ENCODE measurements at regions not wholly inside any gene's neighbourhood (a gene's known extent, or its start where the extent isn't known, plus 50 kb on each side); places are given as distances from the start of the nearest gene placed in this dataset.
A peak's percentile ranks its signal among the peaks of the same experiment; 100 is the strongest.

DNA sequence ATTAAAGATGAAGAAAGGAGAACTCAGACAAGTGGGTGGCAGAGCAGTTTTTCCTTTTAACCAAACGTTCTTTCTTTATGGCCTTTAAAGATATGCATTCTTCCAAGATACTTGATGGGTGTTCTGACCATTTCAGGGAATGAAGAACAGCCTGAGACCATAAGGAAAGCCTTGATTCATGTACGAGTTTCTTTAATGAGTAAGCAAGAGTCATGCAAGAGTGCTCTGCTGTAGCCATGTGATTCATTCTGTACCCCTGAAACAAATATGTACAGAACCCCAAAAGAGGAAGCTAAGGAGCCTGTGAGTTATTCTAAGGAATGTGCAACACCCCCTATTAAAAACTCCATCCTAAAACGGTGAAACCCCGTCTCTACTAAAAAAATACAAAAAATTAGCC is 372.8 kb downstream of the MTX2 start:
- no peak for TF ChIP-seq GATA2 (IDR thresholded peaks at IDR 0.05; ENCODE audit: low read depth, low read length)
- TF ChIP-seq GATA3 (IDR thresholded peaks at IDR 0.05; ENCODE audit: low read depth, low read length): no peak

DNA sequence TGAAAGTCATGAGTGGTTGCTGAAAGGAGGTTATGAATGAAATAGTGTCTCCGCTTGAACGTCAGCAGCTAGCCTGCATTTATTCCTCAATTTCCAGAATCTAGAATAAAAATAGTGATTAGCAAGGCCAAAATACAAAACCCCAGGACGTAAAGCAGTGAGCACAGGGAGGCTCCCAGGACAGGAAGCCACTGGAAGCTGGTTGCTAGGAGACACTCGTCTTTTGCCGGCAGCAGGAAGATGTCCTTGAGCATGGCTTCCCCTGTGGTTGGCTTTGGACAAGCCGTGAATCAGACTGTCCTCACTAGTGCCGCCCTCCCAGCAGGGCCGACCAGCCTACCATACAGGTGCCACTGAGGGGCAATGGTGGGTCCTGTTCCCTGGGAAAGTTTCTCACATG is 374.4 kb downstream of the MTX2 start:
- TF ChIP-seq GATA2 (IDR thresholded peaks at IDR 0.05; ENCODE audit: low read depth, low read length) (no peak), GATA3 (IDR thresholded peaks at IDR 0.05; ENCODE audit: low read depth, low read length) (no peak)

- TF ChIP-seq GATA2 (IDR thresholded peaks at IDR 0.05; ENCODE audit: low read depth, low read length): no peak
- no peak for TF ChIP-seq GATA3 (IDR thresholded peaks at IDR 0.05; ENCODE audit: low read depth, low read length)
Observed at GRCh38 chr2:176645494-176645893, 376.3 kb downstream of the MTX2 start.

- TF ChIP-seq GATA2 (IDR thresholded peaks at IDR 0.05; ENCODE audit: low read depth, low read length): no peak
- TF ChIP-seq GATA3 (IDR thresholded peaks at IDR 0.05; ENCODE audit: low read depth, low read length): no peak
Observed at GRCh38 chr2:176646033-176646615, 376.9 kb downstream of the MTX2 start.

DNA sequence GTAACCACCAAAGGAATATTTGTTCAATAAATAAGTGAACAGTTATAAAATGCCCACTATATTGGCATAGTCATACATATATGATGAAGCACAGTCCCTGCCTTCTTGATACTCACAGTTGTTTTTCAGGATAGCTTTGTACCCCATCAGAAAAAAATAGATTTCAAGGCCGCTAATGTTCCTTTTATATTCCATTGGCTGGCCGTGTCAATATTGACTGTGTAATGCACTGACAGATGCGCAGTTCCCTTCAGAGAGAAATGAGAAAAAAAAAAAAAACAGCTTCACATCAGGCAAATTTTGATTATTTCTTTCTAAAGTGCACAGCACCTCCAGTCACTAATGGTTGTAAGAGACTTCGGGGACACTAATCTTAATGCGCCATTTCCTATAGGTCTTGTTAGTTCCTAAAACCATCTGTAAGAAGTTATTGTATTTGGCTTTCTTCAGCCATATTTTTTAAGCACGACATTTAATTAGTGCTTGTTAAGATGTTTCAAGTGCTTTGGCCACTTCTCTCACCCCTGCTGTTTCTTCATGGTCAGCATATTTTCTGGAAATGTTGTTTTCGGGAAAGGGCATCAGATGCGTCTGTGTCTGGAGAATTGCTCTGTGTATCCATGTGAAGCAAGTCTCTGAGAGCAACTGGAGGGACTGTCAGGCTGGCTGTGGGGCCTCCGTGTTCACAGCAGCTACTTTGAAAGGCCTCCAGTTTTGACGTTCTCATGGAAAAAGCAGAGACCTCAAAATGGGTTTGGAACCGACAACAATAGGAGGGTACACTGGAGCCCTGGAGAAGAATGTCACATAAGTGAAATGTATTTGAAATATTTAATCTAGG is 378.3 kb downstream of the MTX2 start:
- TF ChIP-seq GATA2 (IDR thresholded peaks at IDR 0.05; ENCODE audit: low read depth, low read length): no peak
- TF ChIP-seq GATA3 (IDR thresholded peaks at IDR 0.05; ENCODE audit: low read depth, low read length): no peak

GRCh38 chr2:176648700-176649297 is 379.6 kb downstream of the MTX2 start:
- TF ChIP-seq GATA2 (IDR thresholded peaks at IDR 0.05; ENCODE audit: low read depth, low read length): peak; percentile 60
- TF ChIP-seq GATA3 (IDR thresholded peaks at IDR 0.05; ENCODE audit: low read depth, low read length): no peak

- TF ChIP-seq GATA2 (IDR thresholded peaks at IDR 0.05; ENCODE audit: low read depth, low read length) (no peak), GATA3 (IDR thresholded peaks at IDR 0.05; ENCODE audit: low read depth, low read length) (no peak)
Observed at GRCh38 chr2:176650104-176650837, 381.0 kb downstream of the MTX2 start.

DNA sequence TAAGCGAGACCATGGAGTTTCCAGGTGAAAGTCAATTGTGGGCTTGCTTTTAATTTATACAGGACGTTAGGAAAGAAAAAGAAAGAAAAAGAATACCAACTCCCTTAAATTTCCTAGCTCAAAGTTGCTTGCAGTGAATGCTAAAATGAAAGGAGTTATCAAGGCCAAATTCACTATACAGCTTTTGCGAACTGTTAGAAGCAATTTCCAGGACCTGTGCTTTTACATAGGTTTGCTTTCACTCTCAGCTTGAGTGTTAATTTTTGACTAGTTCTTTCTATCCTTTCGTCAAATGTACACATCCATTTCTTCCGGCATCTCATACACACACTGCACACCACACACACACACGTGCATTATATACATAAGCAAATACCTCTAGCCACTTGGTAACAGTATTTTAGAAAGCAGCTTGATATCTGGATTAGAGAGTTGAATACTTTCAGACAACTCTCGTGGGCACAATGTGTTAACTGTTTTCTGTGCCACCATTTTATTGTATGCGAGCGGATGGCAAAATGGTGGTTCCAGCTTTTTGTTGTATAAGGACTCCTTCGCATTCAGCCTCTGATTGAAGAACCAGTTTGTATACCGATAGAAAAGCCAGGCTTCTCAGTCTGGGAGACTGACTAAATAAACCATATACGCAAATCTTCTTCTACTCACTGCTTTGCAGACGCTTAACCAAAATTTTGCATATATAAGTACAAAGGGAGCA is 381.8 kb downstream of the MTX2 start:
- TF ChIP-seq GATA3 (IDR thresholded peaks at IDR 0.05; ENCODE audit: low read depth, low read length): no peak
- no peak for TF ChIP-seq GATA2 (IDR thresholded peaks at IDR 0.05; ENCODE audit: low read depth, low read length)

GRCh38 chr2:176652300-176653182 is 383.3 kb downstream of the MTX2 start:
- TF ChIP-seq GATA3 (IDR thresholded peaks at IDR 0.05; ENCODE audit: low read depth, low read length) (peak; percentile 79), GATA2 (IDR thresholded peaks at IDR 0.05; ENCODE audit: low read depth, low read length) (peak; percentile 80)

DNA sequence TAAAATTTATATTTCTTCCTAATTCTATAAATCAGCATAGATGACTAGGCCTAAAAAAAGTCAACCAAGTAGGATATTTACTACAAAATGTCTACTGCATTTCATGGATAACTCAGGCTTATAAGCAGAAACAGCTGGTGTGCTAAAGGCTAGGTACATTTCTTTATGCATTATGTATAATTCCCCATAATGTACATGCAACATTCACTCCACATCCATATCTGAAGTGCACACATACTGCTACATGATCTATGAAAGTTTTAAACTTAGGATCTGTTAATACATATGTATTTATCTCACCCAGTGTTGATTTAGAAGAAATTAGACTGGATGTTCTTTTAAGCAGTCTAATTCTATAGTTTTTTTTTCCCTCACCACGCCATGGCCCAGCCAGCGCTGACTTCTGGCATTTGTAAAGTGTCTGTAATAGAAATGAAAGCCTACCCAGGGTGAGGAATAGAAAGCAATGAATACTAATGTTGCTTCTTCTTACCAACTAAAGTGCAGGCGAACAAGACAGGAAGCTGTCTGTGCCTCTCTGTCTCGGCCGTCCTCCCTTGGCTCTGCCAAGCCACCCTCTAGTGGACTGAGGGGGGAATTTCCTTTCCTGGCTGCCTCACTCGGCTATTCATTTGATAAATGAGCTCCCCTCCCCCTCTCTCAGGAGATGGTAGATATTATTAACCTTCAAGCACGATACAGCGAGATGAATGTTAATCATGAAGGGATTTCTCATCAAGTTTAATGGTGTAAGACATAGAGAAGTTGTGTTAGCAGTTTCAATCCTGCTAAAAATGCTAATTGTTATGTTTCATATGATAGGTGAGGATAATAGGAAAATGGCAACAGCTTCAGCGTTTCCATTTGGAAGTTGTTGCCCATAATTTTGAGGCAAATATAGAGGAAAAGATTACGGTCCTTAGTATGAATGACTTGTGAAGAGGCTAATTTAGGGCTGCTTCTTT is 384.5 kb downstream of the MTX2 start:
- peak; percentile 48; the same call in 1 of the 2 replicates for TF ChIP-seq GATA2 (IDR thresholded peaks at IDR 0.05; ENCODE audit: low read depth, low read length)
- no peak for TF ChIP-seq GATA3 (IDR thresholded peaks at IDR 0.05; ENCODE audit: low read depth, low read length)

DNA sequence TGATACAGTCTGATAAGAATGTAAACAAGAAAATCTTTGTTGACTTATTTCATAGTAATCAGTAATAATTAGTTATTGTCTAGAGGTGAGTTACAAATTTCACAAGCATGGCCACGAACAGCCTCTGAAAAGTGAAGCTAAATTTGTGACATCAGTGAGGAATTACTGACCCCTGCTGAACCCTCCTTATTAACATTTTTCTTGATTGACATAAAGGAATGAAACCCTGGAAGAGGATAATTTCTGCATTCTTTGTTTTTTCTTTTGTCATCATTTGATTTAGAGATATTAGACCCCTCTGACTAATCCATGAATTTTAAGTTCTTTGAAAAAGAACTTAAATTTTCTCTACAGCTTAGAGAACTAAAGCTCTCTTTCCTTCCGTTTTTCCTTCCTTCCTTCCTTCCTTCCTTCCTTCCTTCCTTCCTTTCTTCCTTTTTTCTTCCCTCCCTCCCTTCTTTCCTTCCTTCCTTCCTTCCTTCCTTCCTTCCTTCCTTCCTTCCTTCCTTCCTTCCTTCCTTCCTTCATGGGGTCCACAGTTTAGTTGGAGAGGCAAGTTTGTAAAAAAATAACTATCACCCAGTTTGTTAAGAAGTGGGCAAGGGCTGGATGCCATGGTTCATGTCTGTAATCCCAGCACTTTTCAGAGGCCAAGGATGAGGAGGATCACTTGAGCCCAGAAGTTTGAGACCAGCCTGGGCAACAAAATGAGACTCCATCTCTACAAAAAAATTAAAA is 387.0 kb downstream of the MTX2 start:
- no peak for TF ChIP-seq GATA3 (IDR thresholded peaks at IDR 0.05; ENCODE audit: low read depth, low read length)
- TF ChIP-seq GATA2 (IDR thresholded peaks at IDR 0.05; ENCODE audit: low read depth, low read length): no peak

Measured in SH-SY5Y (cell line).